Spinal cord (tissue), 9 donors: ENCODE measurements at regions not wholly inside any gene's neighbourhood (a gene's known extent, or its start where the extent isn't known, plus 50 kb on each side); places are given as distances from the start of the nearest gene placed in this dataset.
"Not testable (repeated sequence)": the region's sequence is repeated elsewhere in the genome, so short reads cannot be mapped to it uniquely, and the experiment has no call there.

ENCODE experiments used
- DNase-seq, 6 donors: peaks; one replicate each; pipeline versions ENCODE4 v3.0.0 to v3.0.0-alpha.2; 2013 to 2015; ENCODE audit warnings: low spot score in 6 of 6, low read depth in 4 of 6
- H3K27ac ChIP-seq: one replicate; pipeline ENCODE4 v1.5.1; 2013; ENCODE audit warnings: low read depth, low read length, control low read depth
- H3K27me3 ChIP-seq: one replicate; pipeline ENCODE4 v1.6.1; 2013; ENCODE audit warnings: low read length; ENCODE audit not compliant: control insufficient read depth, insufficient read depth
- H3K36me3 ChIP-seq: one replicate; pipeline ENCODE4 v1.6.1; 2013; ENCODE audit warnings: low read length; ENCODE audit not compliant: control insufficient read depth, insufficient read depth
- H3K4me1 ChIP-seq: one replicate; pipeline ENCODE4 v1.6.1; 2013; ENCODE audit warnings: low read length; ENCODE audit not compliant: control insufficient read depth, insufficient read depth
- H3K4me3 ChIP-seq: one replicate; pipeline ENCODE4 v1.5.1; 2013; ENCODE audit warnings: low read depth, low read length, control low read depth
- H3K9me3 ChIP-seq: one replicate; pipeline ENCODE4 v1.6.1; 2013; ENCODE audit warnings: low read length; ENCODE audit not compliant: control insufficient read depth, insufficient read depth
- WGBS: methylation state at CpG from one replicate; pipeline ENCODE4 v1.1.5; 2013; ENCODE audit warnings: missing lambda C conversion rate; ENCODE audit not compliant: insufficient coverage; 5-methylcytosine and 5-hydroxymethylcytosine counted together
- donor health status: healthy.

- Histone ChIP-seq H3K36me3 (no peaks in the 10 kb centered on the region), H3K4me1 (no peaks in the 10 kb centered on the region), H3K9me3 (no peaks in the 10 kb centered on the region), H3K27ac (no peak overlapping the region), H3K4me3 (no peak overlapping the region), H3K27me3 (no peaks in the 10 kb centered on the region)
- no peak for DNase-seq
Measured at GRCh38 chr3:94494992-94495391, 432.1 kb downstream of the NSUN3 start.

GRCh38 chr3:94500146-94500545 is 437.3 kb downstream of the NSUN3 start:
- H3K36me3 ChIP-seq: no peaks in the 10 kb centered on the region
- no peak for DNase-seq
- H3K27me3 ChIP-seq: no peaks in the 10 kb centered on the region
- WGBS: 83% methylated on average over 2 of the region's 3 CpGs
- no peak overlapping the region for H3K4me3 ChIP-seq
- peaks cover 3% of the 10 kb centered on the region for H3K9me3 ChIP-seq
- no peak overlapping the region for H3K27ac ChIP-seq
- H3K4me1 ChIP-seq: no peaks in the 10 kb centered on the region

- H3K9me3 ChIP-seq: not testable (repeated sequence)
Measured at GRCh38 chr3:94507354-94507753, 444.5 kb downstream of the NSUN3 start.

GRCh38 chr3:94512876-94513275 is 450.0 kb downstream of the NSUN3 start:
- H3K27me3 ChIP-seq: no peaks in the 10 kb centered on the region
- H3K36me3 ChIP-seq: no peaks in the 10 kb centered on the region
- no peaks in the 10 kb centered on the region for H3K4me1 ChIP-seq
- no peak overlapping the region for H3K27ac ChIP-seq
- no peak for DNase-seq
- WGBS: no CpG with 5 or more reads among the region's 3 CpGs
- no peak overlapping the region for H3K4me3 ChIP-seq
- no peaks in the 10 kb centered on the region for H3K9me3 ChIP-seq

More at GRCh38 chr3:94507354-94507753, 444.5 kb downstream of the NSUN3 start:
- not testable (repeated sequence) for H3K36me3 ChIP-seq, H3K27me3 ChIP-seq, H3K4me3 ChIP-seq, DNase-seq, H3K4me1 ChIP-seq, H3K27ac ChIP-seq
- WGBS: 98% methylated on average over 16 of the region's 25 CpGs

- Histone ChIP-seq H3K36me3 (no peaks in the 10 kb centered on the region), H3K27me3 (no peaks in the 10 kb centered on the region), H3K4me3 (no peak overlapping the region), H3K4me1 (no peaks in the 10 kb centered on the region), H3K27ac (no peak overlapping the region), H3K9me3 (no peaks in the 10 kb centered on the region)
- WGBS: no CpG with 5 or more reads among the region's 2 CpGs
- DNase-seq: no peak
Measured at GRCh38 chr3:94513600-94513999, 450.7 kb downstream of the NSUN3 start.

- no peaks in the 10 kb centered on the region for H3K4me1 ChIP-seq
- no peaks in the 10 kb centered on the region for H3K36me3 ChIP-seq
- no CpG with 5 or more reads among the region's 2 CpGs for WGBS
- H3K27ac ChIP-seq: no peak overlapping the region
- no peak overlapping the region for H3K4me3 ChIP-seq
- DNase-seq: no peak
- H3K9me3 ChIP-seq: no peaks in the 10 kb centered on the region
- no peaks in the 10 kb centered on the region for H3K27me3 ChIP-seq
Measured at GRCh38 chr3:94515983-94516382, 453.1 kb downstream of the NSUN3 start.

GRCh38 chr3:94520364-94520763 is 457.5 kb downstream of the NSUN3 start:
- peak in 1 of 6 donors; percentile 62 for DNase-seq
- no peaks in the 10 kb centered on the region for H3K36me3 ChIP-seq
- no peak overlapping the region for H3K4me3 ChIP-seq
- no peak overlapping the region for H3K27ac ChIP-seq
- no peaks in the 10 kb centered on the region for H3K27me3 ChIP-seq
- no peaks in the 10 kb centered on the region for H3K9me3 ChIP-seq
- peaks cover 4% of the 10 kb centered on the region for H3K4me1 ChIP-seq
- no CpG with 5 or more reads among the region's 1 CpG for WGBS

- no peaks in the 10 kb centered on the region for H3K36me3 ChIP-seq
- peaks cover 4% of the 10 kb centered on the region for H3K4me1 ChIP-seq
- H3K27me3 ChIP-seq: no peaks in the 10 kb centered on the region
Measured at GRCh38 chr3:94522488-94522887, 459.6 kb downstream of the NSUN3 start.

GRCh38 chr3:94524102-94524919 is 461.4 kb downstream of the NSUN3 start:
- Histone ChIP-seq H3K27me3 (no peaks in the 10 kb centered on the region), H3K4me1 (peaks cover 4% of the 10 kb centered on the region), H3K36me3 (no peaks in the 10 kb centered on the region), H3K9me3 (no peaks in the 10 kb centered on the region), H3K4me3 (no peak overlapping the region), H3K27ac (peak overlapping the region; percentile 34)
- peak in 3 of 6 donors; percentile 10 to 46 (median 32) for DNase-seq
- 40% methylated on average over 7 of the region's 9 CpGs for WGBS

More at GRCh38 chr3:94522488-94522887, 459.6 kb downstream of the NSUN3 start:
- H3K4me3 ChIP-seq: no peak overlapping the region
- DNase-seq: no peak
- H3K27ac ChIP-seq: no peak overlapping the region
- no peaks in the 10 kb centered on the region for H3K9me3 ChIP-seq

GRCh38 chr3:94525043-94525442 is 462.2 kb downstream of the NSUN3 start:
- Histone ChIP-seq H3K9me3 (no peaks in the 10 kb centered on the region), H3K27ac (no peak overlapping the region), H3K27me3 (no peaks in the 10 kb centered on the region), H3K36me3 (no peaks in the 10 kb centered on the region), H3K4me1 (peaks cover 4% of the 10 kb centered on the region), H3K4me3 (no peak overlapping the region)
- DNase-seq: peak in 4 of 6 donors; percentile 1 to 83 (median 50)
- 48% methylated on average over 4 of the region's 6 CpGs for WGBS
